DOHH2 (cell line): ENCODE measurements at regions not wholly inside any gene's neighbourhood (a gene's known extent, or its start where the extent isn't known, plus 50 kb on each side); places are given as distances from the start of the nearest gene placed in this dataset.

Experiments used
- EZH2phosphoT487 ChIP-seq: fragments of 200-600 bp; sonication (generic); IDR thresholded peaks from 2 replicates; pipeline ENCODE4 v1.6.1; 2017; ENCODE audit warnings: borderline replicate concordance, mild to moderate bottlenecking, antibody characterized with exemption, low read length, moderate library complexity, mixed read lengths
- TF ChIP-seq, protein P1 (sequence below): fragments of 200-600 bp; sonication (generic); IDR thresholded peaks from one replicate; pipeline ENCODE4 v1.5.1; 2014; ENCODE audit warnings: antibody characterized with exemption, mild to moderate bottlenecking, low read depth, low read length; ENCODE audit not compliant: poor library complexity, severe bottlenecking

- TF ChIP-seq, protein P1, sequence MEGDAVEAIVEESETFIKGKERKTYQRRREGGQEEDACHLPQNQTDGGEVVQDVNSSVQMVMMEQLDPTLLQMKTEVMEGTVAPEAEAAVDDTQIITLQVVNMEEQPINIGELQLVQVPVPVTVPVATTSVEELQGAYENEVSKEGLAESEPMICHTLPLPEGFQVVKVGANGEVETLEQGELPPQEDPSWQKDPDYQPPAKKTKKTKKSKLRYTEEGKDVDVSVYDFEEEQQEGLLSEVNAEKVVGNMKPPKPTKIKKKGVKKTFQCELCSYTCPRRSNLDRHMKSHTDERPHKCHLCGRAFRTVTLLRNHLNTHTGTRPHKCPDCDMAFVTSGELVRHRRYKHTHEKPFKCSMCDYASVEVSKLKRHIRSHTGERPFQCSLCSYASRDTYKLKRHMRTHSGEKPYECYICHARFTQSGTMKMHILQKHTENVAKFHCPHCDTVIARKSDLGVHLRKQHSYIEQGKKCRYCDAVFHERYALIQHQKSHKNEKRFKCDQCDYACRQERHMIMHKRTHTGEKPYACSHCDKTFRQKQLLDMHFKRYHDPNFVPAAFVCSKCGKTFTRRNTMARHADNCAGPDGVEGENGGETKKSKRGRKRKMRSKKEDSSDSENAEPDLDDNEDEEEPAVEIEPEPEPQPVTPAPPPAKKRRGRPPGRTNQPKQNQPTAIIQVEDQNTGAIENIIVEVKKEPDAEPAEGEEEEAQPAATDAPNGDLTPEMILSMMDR = no peak
- TF ChIP-seq EZH2phosphoT487 = no peak
Observed at GRCh38 chr20:23278172-23278571, 72.4 kb upstream of the NXT1 start.
